ENCODE measurements at regions not wholly inside any gene's neighbourhood (a gene's known extent, or its start where the extent isn't known, plus 50 kb on each side); places are given as distances from the start of the nearest gene placed in this dataset.
A peak's percentile ranks its signal among the peaks of the same experiment; 100 is the strongest.

DNA sequence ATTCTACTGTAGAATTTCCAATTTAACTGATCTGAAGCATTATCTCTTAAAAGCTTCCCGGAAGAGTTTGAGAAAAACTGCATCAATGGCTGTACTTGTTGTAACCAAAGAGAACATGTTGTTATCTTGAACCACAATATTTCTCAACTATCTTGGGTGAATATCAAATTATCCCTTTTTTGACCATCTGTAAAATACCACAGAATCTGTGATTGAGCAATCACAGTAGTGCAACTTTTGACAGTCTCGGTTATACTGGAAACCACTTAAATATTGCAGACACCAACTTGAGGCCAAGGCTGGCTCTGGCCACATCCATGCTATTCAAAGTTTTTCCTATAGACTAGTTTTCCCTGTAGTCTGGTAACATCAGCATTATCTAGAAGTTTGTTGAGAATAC lies 842.8 kb upstream of the EPHA6 start:
- no peak overlapping the region for H3K27ac ChIP-seq
- no peaks in the 10 kb centered on the region for H3K36me3 ChIP-seq (replicated peaks in 1 of 2; ENCODE audit: insufficient read depth in 1 of 2, low read depth in 2 of 2)
- no peak for TF ChIP-seq POLR2A (IDR thresholded peaks at IDR 0.05)
- TF ChIP-seq, protein P1, sequence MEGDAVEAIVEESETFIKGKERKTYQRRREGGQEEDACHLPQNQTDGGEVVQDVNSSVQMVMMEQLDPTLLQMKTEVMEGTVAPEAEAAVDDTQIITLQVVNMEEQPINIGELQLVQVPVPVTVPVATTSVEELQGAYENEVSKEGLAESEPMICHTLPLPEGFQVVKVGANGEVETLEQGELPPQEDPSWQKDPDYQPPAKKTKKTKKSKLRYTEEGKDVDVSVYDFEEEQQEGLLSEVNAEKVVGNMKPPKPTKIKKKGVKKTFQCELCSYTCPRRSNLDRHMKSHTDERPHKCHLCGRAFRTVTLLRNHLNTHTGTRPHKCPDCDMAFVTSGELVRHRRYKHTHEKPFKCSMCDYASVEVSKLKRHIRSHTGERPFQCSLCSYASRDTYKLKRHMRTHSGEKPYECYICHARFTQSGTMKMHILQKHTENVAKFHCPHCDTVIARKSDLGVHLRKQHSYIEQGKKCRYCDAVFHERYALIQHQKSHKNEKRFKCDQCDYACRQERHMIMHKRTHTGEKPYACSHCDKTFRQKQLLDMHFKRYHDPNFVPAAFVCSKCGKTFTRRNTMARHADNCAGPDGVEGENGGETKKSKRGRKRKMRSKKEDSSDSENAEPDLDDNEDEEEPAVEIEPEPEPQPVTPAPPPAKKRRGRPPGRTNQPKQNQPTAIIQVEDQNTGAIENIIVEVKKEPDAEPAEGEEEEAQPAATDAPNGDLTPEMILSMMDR (IDR thresholded peaks at IDR 0.05): no peak
- ATAC-seq (peak; percentile 56), DNase-seq (no peak)
- H3K4me3 ChIP-seq: no peak overlapping the region
- intact Hi-C loops (cut with DNase I): no loop called here
- no peaks in the 10 kb centered on the region for H3K27me3 ChIP-seq
- WGBS, 2 donors: 74 to 77% methylated on average over 2 of the region's 2 CpGs
- H3K9me3 ChIP-seq: no peaks in the 10 kb centered on the region
- no peaks in the 10 kb centered on the region for H3K4me1 ChIP-seq

DNA sequence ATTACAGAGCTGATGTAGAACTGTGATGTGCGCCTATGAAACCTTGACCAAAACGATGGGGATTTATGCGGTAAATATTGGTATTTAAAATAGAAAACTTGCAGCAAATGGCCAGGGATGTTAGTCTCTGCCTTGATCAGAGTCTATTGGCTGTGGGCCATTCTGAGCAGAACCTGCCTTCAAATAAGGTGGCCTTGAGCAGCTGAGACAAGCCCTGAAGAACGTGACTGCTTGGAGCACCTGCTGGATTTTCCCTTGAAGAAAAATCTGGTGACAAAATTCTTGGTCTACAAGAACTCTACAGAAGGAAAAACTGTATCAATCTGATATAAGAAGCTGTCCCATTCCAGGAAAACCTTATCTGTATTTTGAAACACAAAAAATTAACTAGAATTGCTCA lies 820.1 kb upstream of the EPHA6 start:
- H3K4me3 ChIP-seq: no peak overlapping the region
- 41 to 43% methylated on average over 4 of the region's 4 CpGs for WGBS, 2 donors
- DNase-seq: peak; percentile 37 to 75 (median 60)
- no peaks in the 10 kb centered on the region for H3K4me1 ChIP-seq
- intact Hi-C loops (cut with DNase I): no loop called here
- H3K9me3 ChIP-seq: no peaks in the 10 kb centered on the region
- TF ChIP-seq POLR2A (IDR thresholded peaks at IDR 0.05): no peak
- TF ChIP-seq, protein P1 (IDR thresholded peaks at IDR 0.05): no peak
- no peaks in the 10 kb centered on the region for H3K36me3 ChIP-seq (replicated peaks in 1 of 2; ENCODE audit: insufficient read depth in 1 of 2, low read depth in 2 of 2)
- H3K27ac ChIP-seq: peak overlapping the region in 3 of 4 donors; percentile 15 to 52 (median 36)
- no peaks in the 10 kb centered on the region for H3K27me3 ChIP-seq
- ATAC-seq: peak; percentile 87

DNA sequence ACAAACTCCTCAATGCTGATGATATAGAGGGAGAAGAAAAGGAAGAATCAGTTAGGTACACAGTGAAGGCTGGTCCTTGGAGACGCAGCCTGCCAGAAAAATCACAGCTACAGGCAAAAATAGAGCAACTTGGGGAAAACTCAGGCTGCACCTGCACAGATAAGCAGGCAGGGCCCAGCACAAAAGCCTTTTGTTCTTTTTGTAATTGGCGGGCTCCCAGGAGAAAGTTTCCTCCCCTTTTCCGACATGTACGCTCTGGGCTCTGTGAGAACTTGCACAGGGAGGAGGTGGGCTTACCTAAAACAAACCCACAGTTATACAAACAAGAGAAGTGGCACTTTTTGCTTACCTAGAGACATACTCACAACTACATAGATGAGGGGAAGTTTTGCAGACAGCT lies 813.4 kb upstream of the EPHA6 start:
- no peak overlapping the region for H3K27ac ChIP-seq
- intact Hi-C loops (cut with DNase I): no loop called here
- H3K27me3 ChIP-seq: no peaks in the 10 kb centered on the region
- DNase-seq: peak in 2 of 4 donors; percentile 42 to 58
- H3K4me3 ChIP-seq: no peak overlapping the region
- H3K4me1 ChIP-seq: no peaks in the 10 kb centered on the region
- ATAC-seq: no peak
- H3K9me3 ChIP-seq: no peaks in the 10 kb centered on the region
- no peaks in the 10 kb centered on the region for H3K36me3 ChIP-seq (replicated peaks in 1 of 2; ENCODE audit: insufficient read depth in 1 of 2, low read depth in 2 of 2)
- no peak for TF ChIP-seq POLR2A (IDR thresholded peaks at IDR 0.05)
- TF ChIP-seq, protein P1 (IDR thresholded peaks at IDR 0.05): no peak
- 17 to 49% methylated on average over 4 of the region's 4 CpGs for WGBS, 2 donors

DNA sequence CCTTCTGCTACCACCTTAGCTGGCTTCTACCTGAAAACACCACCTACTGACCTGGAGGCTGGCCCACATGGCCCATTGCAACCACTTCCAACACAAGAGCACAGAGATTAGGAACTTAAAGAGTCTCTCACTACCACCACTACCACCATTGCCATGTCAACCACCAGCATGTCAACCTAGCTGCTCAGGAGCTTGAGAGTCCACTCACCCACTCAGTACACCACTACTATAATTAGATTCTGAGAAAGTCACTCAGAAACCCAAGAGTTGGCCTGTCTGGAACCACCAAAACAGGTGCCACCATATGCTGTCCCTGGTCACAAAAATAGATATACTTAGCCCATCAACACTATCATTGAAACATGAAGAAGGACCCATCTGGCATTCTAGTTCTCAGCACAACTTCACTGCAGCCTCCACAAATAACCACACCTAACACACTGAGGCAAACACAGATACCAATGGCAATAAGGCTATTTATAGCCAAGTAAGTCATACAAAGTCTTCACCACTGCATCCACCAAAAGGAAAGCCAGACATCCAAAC lies 806.7 kb upstream of the EPHA6 start:
- Histone ChIP-seq H3K36me3 (replicated peaks in 1 of 2; ENCODE audit: insufficient read depth in 1 of 2, low read depth in 2 of 2) (no peaks in the 10 kb centered on the region), H3K9me3 (no peaks in the 10 kb centered on the region), H3K4me1 (no peaks in the 10 kb centered on the region), H3K27ac (no peak overlapping the region), H3K27me3 (no peaks in the 10 kb centered on the region), H3K4me3 (no peak overlapping the region)
- no peak for DNase-seq
- no peak for ATAC-seq
- no peak for TF ChIP-seq POLR2A (IDR thresholded peaks at IDR 0.05)
- TF ChIP-seq, protein P1 (IDR thresholded peaks at IDR 0.05): no peak
- intact Hi-C loops (cut with DNase I): no loop called here

DNA sequence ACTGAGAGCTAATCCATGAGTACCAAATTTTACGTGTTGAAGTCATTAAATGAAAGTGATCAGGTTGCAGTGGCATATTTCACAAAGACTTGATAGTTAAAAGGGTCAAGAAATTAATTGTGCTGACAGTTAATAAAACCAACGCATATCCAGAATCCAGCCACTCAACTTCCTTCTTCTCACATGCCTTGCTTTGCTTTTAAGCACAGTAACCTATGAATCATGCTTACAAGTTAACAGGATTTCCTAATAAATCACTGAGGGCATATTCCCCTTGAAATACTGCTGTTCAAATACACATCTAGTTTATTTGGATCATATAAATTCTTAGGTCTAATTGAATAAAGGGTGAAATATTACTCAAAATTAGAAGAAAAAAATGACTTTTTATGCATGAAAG lies 801.5 kb upstream of the EPHA6 start:
- intact Hi-C loops (cut with DNase I): no loop called here
- no peaks in the 10 kb centered on the region for H3K9me3 ChIP-seq
- H3K27ac ChIP-seq: no peak overlapping the region
- H3K27me3 ChIP-seq: no peaks in the 10 kb centered on the region
- no peak for TF ChIP-seq POLR2A (IDR thresholded peaks at IDR 0.05)
- TF ChIP-seq, protein P1 (IDR thresholded peaks at IDR 0.05): no peak
- H3K36me3 ChIP-seq (replicated peaks in 1 of 2; ENCODE audit: insufficient read depth in 1 of 2, low read depth in 2 of 2): no peaks in the 10 kb centered on the region
- WGBS, 2 donors: 41 to 59% methylated on average over 2 of the region's 2 CpGs
- H3K4me1 ChIP-seq: no peaks in the 10 kb centered on the region
- H3K4me3 ChIP-seq: no peak overlapping the region
- no peak for ATAC-seq
- DNase-seq: no peak

Measured in body of pancreas (tissue), 4 donors.